Activated T-helper 1 cell treated with Interleukin-2 at 50 U/mL for 16 hours (primary cell): ENCODE measurements at regions not wholly inside any gene's neighbourhood (a gene's known extent, or its start where the extent isn't known, plus 50 kb on each side); places are given as distances from the start of the nearest gene placed in this dataset.

ENCODE experiments used
- DNase-seq: peaks from one replicate; pipeline ENCODE4 v3.0.0-alpha.2; 2020; ENCODE audit warnings: low read depth

- DNase-seq = no peak
Observed at GRCh38 chr10:83252169-83252568, 887.1 kb upstream of the GHITM start.

- DNase-seq = no peak
Observed at GRCh38 chr10:83252596-83252995, 886.7 kb upstream of the GHITM start.

- no peak for DNase-seq
Observed at GRCh38 chr10:83253011-83253671, 886.2 kb upstream of the GHITM start.

GRCh38 chr10:83254698-83255097, 884.6 kb upstream of the GHITM start:
- no peak for DNase-seq

- no peak for DNase-seq
Observed at GRCh38 chr10:83262434-83262833, 876.9 kb upstream of the GHITM start.

- DNase-seq = no peak
Observed at GRCh38 chr10:83272666-83273434, 866.5 kb upstream of the GHITM start.

GRCh38 chr10:83274088-83274487, 865.2 kb upstream of the GHITM start:
- DNase-seq = no peak

- DNase-seq = no peak
Observed at GRCh38 chr10:83276971-83277370, 862.3 kb upstream of the GHITM start.

GRCh38 chr10:83283151-83283550, 856.2 kb upstream of the GHITM start:
- DNase-seq = no peak

- DNase-seq = no peak
Observed at GRCh38 chr10:83287374-83287773, 851.9 kb upstream of the GHITM start.

GRCh38 chr10:83289373-83289772, 849.9 kb upstream of the GHITM start:
- DNase-seq = no peak

- DNase-seq = no peak
Observed at GRCh38 chr10:83289948-83290347, 849.4 kb upstream of the GHITM start.

- DNase-seq = no peak
Observed at GRCh38 chr10:83301732-83302131, 837.6 kb upstream of the GHITM start.

GRCh38 chr10:83302623-83303022, 836.7 kb upstream of the GHITM start:
- no peak for DNase-seq

- no peak for DNase-seq
Observed at GRCh38 chr10:83310688-83311087, 828.6 kb upstream of the GHITM start.

GRCh38 chr10:83312570-83312969, 826.7 kb upstream of the GHITM start:
- no peak for DNase-seq

- no peak for DNase-seq
Observed at GRCh38 chr10:83332690-83333089, 806.6 kb upstream of the GHITM start.

- no peak for DNase-seq
Observed at GRCh38 chr10:83333566-83333965, 805.7 kb upstream of the GHITM start.

- DNase-seq = no peak
Observed at GRCh38 chr10:83343676-83344075, 795.6 kb upstream of the GHITM start.

GRCh38 chr10:83346266-83346910, 792.9 kb upstream of the GHITM start:
- DNase-seq = no peak

GRCh38 chr10:83352588-83352987, 786.7 kb upstream of the GHITM start:
- DNase-seq = no peak

- DNase-seq = no peak
Observed at GRCh38 chr10:83354456-83354855, 784.9 kb upstream of the GHITM start.

GRCh38 chr10:83357004-83357403, 782.3 kb upstream of the GHITM start:
- DNase-seq = no peak
